Endodermal cell (in vitro differentiated cells): ENCODE measurements at regions not wholly inside any gene's neighbourhood (a gene's known extent, or its start where the extent isn't known, plus 50 kb on each side); places are given as distances from the start of the nearest gene placed in this dataset.

Experiments
- DNase-seq: peaks from one replicate; pipeline ENCODE4 v3.0.0-alpha.2; 2017
- H3K27ac ChIP-seq: 2 replicates; pipeline ENCODE4 v1.5.1; 2013; ENCODE audit warnings: mild to moderate bottlenecking, low read depth, low read length, moderate library complexity
- H3K27me3 ChIP-seq: 2 replicates; pipeline ENCODE4 v1.6.1; 2013; ENCODE audit warnings: mild to moderate bottlenecking, low read length, moderate library complexity; ENCODE audit not compliant: insufficient read depth, control insufficient read depth, poor library complexity, severe bottlenecking
- H3K36me3 ChIP-seq: 2 replicates; pipeline ENCODE4 v1.7.0; 2013; ENCODE audit warnings: mild to moderate bottlenecking, low read length, moderate library complexity; ENCODE audit not compliant: control insufficient read depth, insufficient read depth
- H3K4me1 ChIP-seq: one replicate; pipeline ENCODE4 v1.7.0; 2013; ENCODE audit warnings: low read length; ENCODE audit not compliant: control insufficient read depth, insufficient read depth
- H3K4me3 ChIP-seq: 2 replicates; pipeline ENCODE4 v1.5.1; 2013; ENCODE audit warnings: mild to moderate bottlenecking, low read length, moderate library complexity
- H3K9ac ChIP-seq: 2 replicates; pipeline ENCODE4 v1.6.1; 2013; ENCODE audit warnings: mild to moderate bottlenecking, low read length, moderate library complexity; ENCODE audit not compliant: poor library complexity, severe bottlenecking; ENCODE audit errors: extremely low read depth
- H3K9me3 ChIP-seq: 2 replicates; pipeline ENCODE4 v1.6.1; 2013; ENCODE audit warnings: mild to moderate bottlenecking, low read length, moderate library complexity; ENCODE audit not compliant: control insufficient read depth
- H3K27ac Mint-ChIP-seq: 2 replicates; pipeline ENCODE4 v1.8.0; 2020; ENCODE audit warnings: mixed read lengths
- H3K27me3 Mint-ChIP-seq: 2 replicates; pipeline ENCODE4 v1.8.0; 2021; ENCODE audit warnings: mild to moderate bottlenecking, mixed read lengths; ENCODE audit not compliant: insufficient read depth
- H3K36me3 Mint-ChIP-seq: 2 replicates; pipeline ENCODE4 v1.8.0; 2020; ENCODE audit warnings: low read depth, mixed read lengths
- H3K4me1 Mint-ChIP-seq: 2 replicates; pipeline ENCODE4 v1.8.0; 2020; ENCODE audit warnings: mixed read lengths
- H3K4me3 Mint-ChIP-seq: 2 replicates; pipeline ENCODE4 v1.8.0; 2020; ENCODE audit warnings: mild to moderate bottlenecking, moderate library complexity, mixed read lengths
- H3K9me3 Mint-ChIP-seq: 2 replicates; pipeline ENCODE4 v1.8.0; 2020; ENCODE audit warnings: mild to moderate bottlenecking, mixed read lengths
- whole genome bisulfite sequencing, 2 experiments: methylation state at CpG; one replicate each; pipeline versions ENCODE4 v1.1.5 to v1.1.7; 2013; ENCODE audit warnings: missing lambda C conversion rate in 2 of 2, mixed read lengths in 1 of 2; ENCODE audit not compliant: insufficient coverage in 1 of 2, insufficient read length in 1 of 2; 5-methylcytosine and 5-hydroxymethylcytosine counted together
- TF ChIP-seq, protein P1 (sequence below): fragments of 200-600 bp; sonication (generic); conservative IDR thresholded peaks from 2 replicates; pipeline ENCODE4 v1.5.0; 2021; ENCODE audit warnings: antibody characterized with exemption, mild to moderate bottlenecking

DNA sequence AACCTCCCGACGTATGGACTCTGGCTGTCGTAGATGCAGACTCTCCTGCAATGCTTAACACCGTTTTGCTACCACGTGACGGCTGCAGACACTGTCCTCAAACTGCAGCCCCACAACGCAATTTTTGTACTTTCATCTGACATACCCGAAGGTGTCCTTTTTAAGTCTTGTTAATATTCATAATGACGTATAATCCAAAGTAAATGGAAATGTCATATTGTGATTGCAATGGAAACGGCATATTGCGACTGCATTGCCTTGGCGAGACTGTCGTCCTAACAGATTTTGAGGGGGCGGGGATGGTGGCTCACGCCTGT, 79.3 kb upstream of the TBC1D3K start:
- DNase-seq, result no peak
- H3K9ac ChIP-seq, result no peak overlapping the region
- WGBS, 2 experiments, result 54 to 61% methylated on average over 11 to 15 of the region's 15 CpGs
- Mint-ChIP-seq H3K36me3 (no peaks in the 10 kb centered on the region), H3K9me3 (no peaks in the 10 kb centered on the region), H3K27me3 (peaks cover 12% of the 10 kb centered on the region), H3K27ac (no peak overlapping the region), H3K4me3 (peak overlapping the region; percentile 47), H3K4me1 (peaks cover 2% of the 10 kb centered on the region)
- H3K4me3 ChIP-seq, result no peak overlapping the region
- H3K4me1 ChIP-seq, result no peaks in the 10 kb centered on the region
- no peaks in the 10 kb centered on the region for H3K36me3 ChIP-seq
- TF ChIP-seq, protein P1, sequence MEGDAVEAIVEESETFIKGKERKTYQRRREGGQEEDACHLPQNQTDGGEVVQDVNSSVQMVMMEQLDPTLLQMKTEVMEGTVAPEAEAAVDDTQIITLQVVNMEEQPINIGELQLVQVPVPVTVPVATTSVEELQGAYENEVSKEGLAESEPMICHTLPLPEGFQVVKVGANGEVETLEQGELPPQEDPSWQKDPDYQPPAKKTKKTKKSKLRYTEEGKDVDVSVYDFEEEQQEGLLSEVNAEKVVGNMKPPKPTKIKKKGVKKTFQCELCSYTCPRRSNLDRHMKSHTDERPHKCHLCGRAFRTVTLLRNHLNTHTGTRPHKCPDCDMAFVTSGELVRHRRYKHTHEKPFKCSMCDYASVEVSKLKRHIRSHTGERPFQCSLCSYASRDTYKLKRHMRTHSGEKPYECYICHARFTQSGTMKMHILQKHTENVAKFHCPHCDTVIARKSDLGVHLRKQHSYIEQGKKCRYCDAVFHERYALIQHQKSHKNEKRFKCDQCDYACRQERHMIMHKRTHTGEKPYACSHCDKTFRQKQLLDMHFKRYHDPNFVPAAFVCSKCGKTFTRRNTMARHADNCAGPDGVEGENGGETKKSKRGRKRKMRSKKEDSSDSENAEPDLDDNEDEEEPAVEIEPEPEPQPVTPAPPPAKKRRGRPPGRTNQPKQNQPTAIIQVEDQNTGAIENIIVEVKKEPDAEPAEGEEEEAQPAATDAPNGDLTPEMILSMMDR, result no peak
- peaks cover 13% of the 10 kb centered on the region for H3K27me3 ChIP-seq
- H3K9me3 ChIP-seq, result no peaks in the 10 kb centered on the region
- H3K27ac ChIP-seq, result no peak overlapping the region

DNA sequence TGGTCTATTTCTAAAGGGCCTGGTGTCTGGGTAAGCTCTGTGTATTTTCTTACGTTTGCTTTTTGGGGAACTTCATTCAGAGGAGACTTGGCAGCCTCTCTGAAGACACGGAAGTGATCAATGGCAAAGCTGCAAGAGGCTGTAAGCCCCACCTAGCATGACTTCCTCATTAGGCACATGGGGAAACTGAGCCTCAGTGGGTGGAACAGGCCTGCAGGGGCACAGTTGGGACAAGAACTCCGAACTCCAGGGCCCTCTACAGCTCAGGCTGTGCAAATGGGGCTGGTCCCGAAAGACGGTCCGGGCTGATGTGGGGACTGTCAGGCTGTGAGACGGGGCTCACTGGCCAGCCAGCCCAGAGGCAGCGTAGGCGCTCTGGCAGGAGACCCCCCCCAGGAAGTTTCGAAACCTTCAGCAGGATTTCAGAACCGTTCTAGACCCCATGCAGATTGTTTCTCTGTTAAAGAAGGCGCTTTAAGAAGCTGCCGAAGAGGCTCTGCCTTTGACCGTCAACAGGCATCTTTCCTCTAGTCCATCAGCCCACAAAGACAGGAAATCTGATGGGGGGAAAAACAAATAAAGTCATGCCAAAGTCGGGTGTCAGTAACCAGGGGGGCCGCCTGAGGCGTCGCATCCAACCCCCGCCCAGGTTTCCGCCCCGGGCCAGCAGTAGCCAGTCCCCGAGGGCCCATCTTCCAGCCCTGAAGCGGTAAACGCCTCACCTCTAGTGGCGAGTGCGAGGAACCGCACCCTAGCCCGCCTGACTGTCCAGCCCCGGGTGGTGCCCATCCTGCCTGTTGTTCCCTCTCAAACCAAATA, 79.8 kb upstream of the TBC1D3K start:
- no peaks in the 10 kb centered on the region for H3K36me3 ChIP-seq
- peak; percentile 97 for DNase-seq
- no peak overlapping the region for H3K27ac ChIP-seq
- Mint-ChIP-seq H3K36me3 (no peaks in the 10 kb centered on the region), H3K4me1 (peaks cover 2% of the 10 kb centered on the region), H3K4me3 (peak overlapping the region; percentile 47), H3K9me3 (no peaks in the 10 kb centered on the region), H3K27me3 (peaks cover 12% of the 10 kb centered on the region), H3K27ac (no peak overlapping the region)
- WGBS, 2 experiments, result 34 to 37% methylated on average over 24 to 29 of the region's 29 CpGs
- peaks cover 13% of the 10 kb centered on the region for H3K27me3 ChIP-seq
- H3K4me1 ChIP-seq, result no peaks in the 10 kb centered on the region
- TF ChIP-seq, protein P1, result peak; percentile 88
- no peaks in the 10 kb centered on the region for H3K9me3 ChIP-seq
- no peak overlapping the region for H3K4me3 ChIP-seq
- H3K9ac ChIP-seq, result no peak overlapping the region

DNA sequence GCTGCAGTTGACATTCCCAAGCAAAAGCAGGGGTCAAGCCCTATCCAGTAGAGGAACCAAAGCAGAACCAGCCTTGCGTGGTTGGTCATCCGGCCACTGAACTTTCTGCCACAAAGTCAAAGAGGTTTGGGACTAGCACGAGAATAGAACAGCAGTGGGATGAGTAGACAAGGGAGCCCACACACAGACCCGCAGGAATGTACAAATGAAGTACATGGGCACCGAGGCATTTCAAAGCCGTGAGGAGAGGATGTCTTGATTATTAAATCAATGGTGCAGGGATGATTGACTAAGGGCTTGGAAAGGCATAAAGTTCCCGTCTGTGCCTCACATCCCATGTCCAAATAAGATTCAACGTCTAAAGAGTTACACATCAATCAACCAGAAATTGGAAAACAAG, 81.8 kb upstream of the TBC1D3K start:
- Histone ChIP-seq H3K4me1 (no peaks in the 10 kb centered on the region), H3K27me3 (peaks cover 13% of the 10 kb centered on the region), H3K36me3 (no peaks in the 10 kb centered on the region), H3K27ac (no peak overlapping the region), H3K9me3 (no peaks in the 10 kb centered on the region), H3K9ac (no peak overlapping the region), H3K4me3 (no peak overlapping the region)
- Mint-ChIP-seq H3K4me1 (peaks cover 2% of the 10 kb centered on the region), H3K27ac (no peak overlapping the region), H3K4me3 (no peak overlapping the region), H3K9me3 (no peaks in the 10 kb centered on the region), H3K36me3 (no peaks in the 10 kb centered on the region), H3K27me3 (peaks cover 12% of the 10 kb centered on the region)
- TF ChIP-seq, protein P1, result no peak
- WGBS, 2 experiments, result 94 to 96% methylated on average over 7 to 8 of the region's 8 CpGs
- DNase-seq, result no peak
